ENCODE measurements at regions not wholly inside any gene's neighbourhood (a gene's known extent, or its start where the extent isn't known, plus 50 kb on each side); places are given as distances from the start of the nearest gene placed in this dataset.

DNA sequence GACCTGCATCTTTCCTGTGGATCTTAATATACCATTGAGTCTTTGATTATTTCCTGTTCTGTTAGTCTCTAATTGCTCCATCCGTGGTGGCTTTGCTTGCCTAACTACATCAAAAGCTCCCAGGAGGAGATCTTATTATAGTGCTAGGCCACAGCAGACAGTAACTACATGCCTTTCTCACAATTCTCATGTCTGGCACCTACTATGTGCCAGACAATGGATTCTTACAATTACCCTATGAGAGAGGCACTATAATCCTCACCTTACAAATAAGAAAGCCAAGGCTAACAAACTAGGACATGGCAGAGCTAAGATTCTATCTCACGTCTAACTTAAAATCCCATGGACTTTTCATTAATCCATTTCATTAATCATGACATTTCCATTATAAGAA lies 70.3 kb upstream of the TARS1 start:
- TF ChIP-seq EZH2 (IDR thresholded peaks at IDR 0.05; ENCODE audit: low read depth, unreplicated experiment) (no peak), ZNF114 (CRISPR knock-in tag; IDR thresholded peaks at IDR 0.05) (no peak), POLR2AphosphoS5 (IDR thresholded peaks at IDR 0.05; ENCODE audit: low read depth) (no peak), ETS1 (IDR thresholded peaks at IDR 0.05) (no peak), EZH2phosphoT487 (IDR thresholded peaks at IDR 0.05; ENCODE audit: unreplicated experiment) (no peak), JUNB (IDR thresholded peaks at IDR 0.05; ENCODE audit: unreplicated experiment) (no peak), CREB1 (CRISPR knock-in tag; IDR thresholded peaks at IDR 0.05; ENCODE audit: low read depth) (no peak), ZNF331 (CRISPR knock-in tag; IDR thresholded peaks at IDR 0.05; ENCODE audit: low read depth) (no peak), STAT1 (IDR thresholded peaks at IDR 0.05; ENCODE audit: unreplicated experiment) (no peak)
- TF ChIP-seq, protein P1, sequence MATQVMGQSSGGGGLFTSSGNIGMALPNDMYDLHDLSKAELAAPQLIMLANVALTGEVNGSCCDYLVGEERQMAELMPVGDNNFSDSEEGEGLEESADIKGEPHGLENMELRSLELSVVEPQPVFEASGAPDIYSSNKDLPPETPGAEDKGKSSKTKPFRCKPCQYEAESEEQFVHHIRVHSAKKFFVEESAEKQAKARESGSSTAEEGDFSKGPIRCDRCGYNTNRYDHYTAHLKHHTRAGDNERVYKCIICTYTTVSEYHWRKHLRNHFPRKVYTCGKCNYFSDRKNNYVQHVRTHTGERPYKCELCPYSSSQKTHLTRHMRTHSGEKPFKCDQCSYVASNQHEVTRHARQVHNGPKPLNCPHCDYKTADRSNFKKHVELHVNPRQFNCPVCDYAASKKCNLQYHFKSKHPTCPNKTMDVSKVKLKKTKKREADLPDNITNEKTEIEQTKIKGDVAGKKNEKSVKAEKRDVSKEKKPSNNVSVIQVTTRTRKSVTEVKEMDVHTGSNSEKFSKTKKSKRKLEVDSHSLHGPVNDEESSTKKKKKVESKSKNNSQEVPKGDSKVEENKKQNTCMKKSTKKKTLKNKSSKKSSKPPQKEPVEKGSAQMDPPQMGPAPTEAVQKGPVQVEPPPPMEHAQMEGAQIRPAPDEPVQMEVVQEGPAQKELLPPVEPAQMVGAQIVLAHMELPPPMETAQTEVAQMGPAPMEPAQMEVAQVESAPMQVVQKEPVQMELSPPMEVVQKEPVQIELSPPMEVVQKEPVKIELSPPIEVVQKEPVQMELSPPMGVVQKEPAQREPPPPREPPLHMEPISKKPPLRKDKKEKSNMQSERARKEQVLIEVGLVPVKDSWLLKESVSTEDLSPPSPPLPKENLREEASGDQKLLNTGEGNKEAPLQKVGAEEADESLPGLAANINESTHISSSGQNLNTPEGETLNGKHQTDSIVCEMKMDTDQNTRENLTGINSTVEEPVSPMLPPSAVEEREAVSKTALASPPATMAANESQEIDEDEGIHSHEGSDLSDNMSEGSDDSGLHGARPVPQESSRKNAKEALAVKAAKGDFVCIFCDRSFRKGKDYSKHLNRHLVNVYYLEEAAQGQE (IDR thresholded peaks at IDR 0.05; ENCODE audit: unreplicated experiment), result no peak
- TF ChIP-seq, protein P2, sequence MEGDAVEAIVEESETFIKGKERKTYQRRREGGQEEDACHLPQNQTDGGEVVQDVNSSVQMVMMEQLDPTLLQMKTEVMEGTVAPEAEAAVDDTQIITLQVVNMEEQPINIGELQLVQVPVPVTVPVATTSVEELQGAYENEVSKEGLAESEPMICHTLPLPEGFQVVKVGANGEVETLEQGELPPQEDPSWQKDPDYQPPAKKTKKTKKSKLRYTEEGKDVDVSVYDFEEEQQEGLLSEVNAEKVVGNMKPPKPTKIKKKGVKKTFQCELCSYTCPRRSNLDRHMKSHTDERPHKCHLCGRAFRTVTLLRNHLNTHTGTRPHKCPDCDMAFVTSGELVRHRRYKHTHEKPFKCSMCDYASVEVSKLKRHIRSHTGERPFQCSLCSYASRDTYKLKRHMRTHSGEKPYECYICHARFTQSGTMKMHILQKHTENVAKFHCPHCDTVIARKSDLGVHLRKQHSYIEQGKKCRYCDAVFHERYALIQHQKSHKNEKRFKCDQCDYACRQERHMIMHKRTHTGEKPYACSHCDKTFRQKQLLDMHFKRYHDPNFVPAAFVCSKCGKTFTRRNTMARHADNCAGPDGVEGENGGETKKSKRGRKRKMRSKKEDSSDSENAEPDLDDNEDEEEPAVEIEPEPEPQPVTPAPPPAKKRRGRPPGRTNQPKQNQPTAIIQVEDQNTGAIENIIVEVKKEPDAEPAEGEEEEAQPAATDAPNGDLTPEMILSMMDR (conservative IDR thresholded peaks at IDR 0.05; ENCODE audit: low read depth in 2 of 2), result no peak

Measured in GM23338 (cell line).